Thyroid gland (tissue), 4 donors: ENCODE measurements at regions not wholly inside any gene's neighbourhood (a gene's known extent, or its start where the extent isn't known, plus 50 kb on each side); places are given as distances from the start of the nearest gene placed in this dataset.

Source experiments
- POLR2A ChIP-seq, 2 donors: fragments of 450-650 bp; IDR thresholded peaks; one replicate each; pipeline ENCODE4 v1.6.1; 2017; ENCODE audit warnings: antibody characterized with exemption in 2 of 2, mild to moderate bottlenecking in 2 of 2, moderate library complexity in 1 of 2
- TF ChIP-seq, protein P1 (sequence below), 6 experiments: fragments of 200-600 bp in 3 of 6; fragments of 450-650 bp in 3 of 6; sonication (generic) in 3 of 6; IDR thresholded peaks; one replicate each; pipeline ENCODE4 v1.5.1; 2016 to 2019; ENCODE audit warnings: antibody characterized with exemption in 6 of 6, mild to moderate bottlenecking in 2 of 6, inconsistent platforms in 1 of 6, moderate library complexity in 1 of 6

DNA sequence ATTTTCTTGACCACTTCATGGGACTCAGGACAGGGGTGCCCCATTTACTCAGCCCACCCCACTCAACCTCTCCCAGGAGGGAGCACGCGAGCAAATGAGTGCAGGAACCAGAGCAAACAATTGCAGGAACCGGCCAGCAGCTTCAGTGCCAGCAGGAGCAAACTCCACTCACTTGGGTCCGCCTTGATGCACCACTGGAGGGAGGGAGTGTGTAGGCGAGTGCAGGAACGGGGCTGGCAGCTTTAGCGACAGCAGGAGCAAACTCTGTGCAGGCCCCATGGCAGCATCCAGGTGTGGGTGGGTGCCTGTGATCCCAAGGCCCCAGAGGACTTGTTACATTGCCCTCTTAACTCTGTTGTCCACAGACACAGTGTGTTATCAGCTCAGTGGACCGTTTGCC lies 1667.3 kb upstream of the CELF4 start:
- TF ChIP-seq POLR2A (IDR thresholded peaks at IDR 0.05) = no peak
- TF ChIP-seq, protein P1, sequence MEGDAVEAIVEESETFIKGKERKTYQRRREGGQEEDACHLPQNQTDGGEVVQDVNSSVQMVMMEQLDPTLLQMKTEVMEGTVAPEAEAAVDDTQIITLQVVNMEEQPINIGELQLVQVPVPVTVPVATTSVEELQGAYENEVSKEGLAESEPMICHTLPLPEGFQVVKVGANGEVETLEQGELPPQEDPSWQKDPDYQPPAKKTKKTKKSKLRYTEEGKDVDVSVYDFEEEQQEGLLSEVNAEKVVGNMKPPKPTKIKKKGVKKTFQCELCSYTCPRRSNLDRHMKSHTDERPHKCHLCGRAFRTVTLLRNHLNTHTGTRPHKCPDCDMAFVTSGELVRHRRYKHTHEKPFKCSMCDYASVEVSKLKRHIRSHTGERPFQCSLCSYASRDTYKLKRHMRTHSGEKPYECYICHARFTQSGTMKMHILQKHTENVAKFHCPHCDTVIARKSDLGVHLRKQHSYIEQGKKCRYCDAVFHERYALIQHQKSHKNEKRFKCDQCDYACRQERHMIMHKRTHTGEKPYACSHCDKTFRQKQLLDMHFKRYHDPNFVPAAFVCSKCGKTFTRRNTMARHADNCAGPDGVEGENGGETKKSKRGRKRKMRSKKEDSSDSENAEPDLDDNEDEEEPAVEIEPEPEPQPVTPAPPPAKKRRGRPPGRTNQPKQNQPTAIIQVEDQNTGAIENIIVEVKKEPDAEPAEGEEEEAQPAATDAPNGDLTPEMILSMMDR (IDR thresholded peaks at IDR 0.05) = no peak
